Trophoblast cell (in vitro differentiated cells and primary cell): ENCODE measurements at regions not wholly inside any gene's neighbourhood (a gene's known extent, or its start where the extent isn't known, plus 50 kb on each side); places are given as distances from the start of the nearest gene placed in this dataset.

ENCODE experiments used
- DNase-seq, 2 donors: peaks; one replicate each; pipeline ENCODE4 v3.0.0-alpha.2; 2016
- H2AFZ ChIP-seq: 2 replicates; pipeline ENCODE4 v1.6.1; 2013; ENCODE audit warnings: low read length, moderate library complexity, mild to moderate bottlenecking; ENCODE audit not compliant: insufficient read depth, poor library complexity
- H2AK5ac ChIP-seq: 2 replicates; pipeline ENCODE4 v1.6.1; 2013; ENCODE audit warnings: mild to moderate bottlenecking, low read length
- H2BK120ac ChIP-seq: 2 replicates; pipeline ENCODE4 v1.6.1; 2013; ENCODE audit warnings: low read length, mild to moderate bottlenecking, moderate library complexity; ENCODE audit not compliant: insufficient read depth, poor library complexity
- H2BK12ac ChIP-seq: 2 replicates; pipeline ENCODE4 v1.6.1; 2013; ENCODE audit warnings: mild to moderate bottlenecking, low read length, moderate library complexity
- H2BK5ac ChIP-seq: 2 replicates; pipeline ENCODE4 v1.6.1; 2013; ENCODE audit warnings: low read length, low read depth, moderate library complexity, mild to moderate bottlenecking; ENCODE audit not compliant: poor library complexity
- H3K14ac ChIP-seq: 2 replicates; pipeline ENCODE4 v1.6.1; 2013; ENCODE audit warnings: mild to moderate bottlenecking, low read length
- H3K18ac ChIP-seq: 2 replicates; pipeline ENCODE4 v1.6.1; 2013; ENCODE audit warnings: mild to moderate bottlenecking, low read length
- H3K23ac ChIP-seq: 2 replicates; pipeline ENCODE4 v1.6.1; 2013; ENCODE audit warnings: low read length
- H3K27ac ChIP-seq: 2 replicates; pipeline ENCODE4 v1.5.1; 2013; ENCODE audit warnings: low read depth, mild to moderate bottlenecking, inconsistent platforms, low read length, moderate library complexity
- H3K27me3 ChIP-seq: 2 replicates; pipeline ENCODE4 v1.6.1; 2013; ENCODE audit warnings: inconsistent platforms, mild to moderate bottlenecking, low read length, moderate library complexity; ENCODE audit not compliant: insufficient read depth
- H3K36me3 ChIP-seq, 2 experiments: 1 replicate in 1 of 2; 2 replicates in 1 of 2; pipeline ENCODE4 v1.6.1; 2013; ENCODE audit warnings: low read length in 2 of 2, mild to moderate bottlenecking in 2 of 2, moderate library complexity in 1 of 2; ENCODE audit not compliant: insufficient read depth in 2 of 2, control insufficient read depth in 1 of 2
- H3K4ac ChIP-seq: 2 replicates; pipeline ENCODE4 v1.6.1; 2013; ENCODE audit warnings: low read depth, mild to moderate bottlenecking, low read length, moderate library complexity
- H3K4me1 ChIP-seq, 2 experiments: 1 replicate in 1 of 2; 2 replicates in 1 of 2; pipeline ENCODE4 v1.6.1; 2013; ENCODE audit warnings: low read length in 2 of 2, mild to moderate bottlenecking in 2 of 2, moderate library complexity in 1 of 2; ENCODE audit not compliant: insufficient read depth in 2 of 2, control insufficient read depth in 1 of 2
- H3K4me2 ChIP-seq: 2 replicates; pipeline ENCODE4 v1.6.1; 2013; ENCODE audit warnings: inconsistent platforms, mild to moderate bottlenecking, low read length, moderate library complexity
- H3K4me3 ChIP-seq: 2 replicates; pipeline ENCODE4 v1.5.1; 2013; ENCODE audit warnings: mild to moderate bottlenecking, low read depth, low read length, inconsistent platforms
- H3K79me1 ChIP-seq: one replicate; pipeline ENCODE4 v1.6.1; 2013; ENCODE audit warnings: low read length
- H3K79me2 ChIP-seq: 2 replicates; pipeline ENCODE4 v1.6.1; 2013; ENCODE audit warnings: low read length, mild to moderate bottlenecking; ENCODE audit not compliant: control insufficient read depth, insufficient read depth, poor library complexity
- H3K9ac ChIP-seq: 2 replicates; pipeline ENCODE4 v1.6.1; 2013; ENCODE audit warnings: mild to moderate bottlenecking, low read length
- H3K9me3 ChIP-seq: 2 replicates; pipeline ENCODE4 v1.6.1; 2013; ENCODE audit warnings: low read depth, mild to moderate bottlenecking, control low read depth, inconsistent platforms, low read length; ENCODE audit not compliant: insufficient read depth
- H4K12ac ChIP-seq: 2 replicates; pipeline ENCODE4 v1.6.1; 2013; ENCODE audit warnings: low read depth, mild to moderate bottlenecking, low read length, moderate library complexity
- H4K8ac ChIP-seq: 2 replicates; pipeline ENCODE4 v1.6.1; 2013; ENCODE audit warnings: low read depth, mild to moderate bottlenecking, low read length, moderate library complexity
- H4K91ac ChIP-seq: one replicate; pipeline ENCODE4 v1.6.1; 2013; ENCODE audit warnings: low read depth, mild to moderate bottlenecking, low read length, moderate library complexity
- WGBS: extraction: QIAGEN DNeasy Blood & Tissue Kit; methylation state at CpG from one replicate; pipeline ENCODE4 v1.1.7; 2013; ENCODE audit warnings: missing lambda C conversion rate; ENCODE audit not compliant: insufficient read length, insufficient coverage; ENCODE audit errors: extremely low coverage; 5-methylcytosine and 5-hydroxymethylcytosine counted together

DNA sequence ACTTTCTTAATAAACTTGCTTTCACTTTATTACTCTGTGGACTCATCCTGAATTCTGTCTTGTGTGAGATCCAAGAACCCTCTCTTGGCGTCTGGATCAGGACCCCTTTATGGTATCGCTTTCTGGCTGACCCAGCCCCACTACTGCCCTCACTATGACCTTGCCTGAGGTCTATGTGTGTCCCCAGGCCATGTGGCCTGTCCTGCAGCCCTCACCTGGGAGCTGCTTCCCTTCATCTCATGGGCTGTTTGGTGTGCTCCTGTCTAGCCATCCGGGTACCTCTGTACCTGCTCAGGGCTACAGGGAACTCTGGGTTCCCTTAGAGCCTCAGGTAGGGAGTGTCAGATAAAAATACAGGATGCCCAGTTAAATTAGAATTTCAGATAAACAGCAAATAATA is 94.5 kb downstream of the SCP2D1 start:
- Histone ChIP-seq H4K91ac (no peak overlapping the region), H3K4ac (no peak overlapping the region), H2BK12ac (no peak overlapping the region), H2AFZ (no peak overlapping the region), H3K27me3 (no peaks in the 10 kb centered on the region), H4K8ac (no peak overlapping the region), H2AK5ac (no peak overlapping the region), H3K36me3 (no peaks in the 10 kb centered on the region), H3K79me1 (no peaks in the 10 kb centered on the region), H3K18ac (no peak overlapping the region), H3K4me3 (no peak overlapping the region), H3K79me2 (no peaks in the 10 kb centered on the region), H2BK5ac (no peak overlapping the region), H3K9me3 (no peaks in the 10 kb centered on the region), H3K23ac (no peak overlapping the region), H3K27ac (no peak overlapping the region), H4K12ac (no peak overlapping the region), H3K4me2 (no peak overlapping the region), H2BK120ac (no peak overlapping the region), H3K14ac (no peak overlapping the region), H3K4me1 (no peaks in the 10 kb centered on the region), H3K9ac (no peak overlapping the region)
- DNase-seq, result no peak
- no CpG with 5 or more reads among the region's 3 CpGs for WGBS

GRCh38 chr20:18909254-18909653 is 95.7 kb downstream of the SCP2D1 start:
- Histone ChIP-seq H3K4ac (no peak overlapping the region), H3K36me3 (no peaks in the 10 kb centered on the region), H2AFZ (no peak overlapping the region), H3K23ac (no peak overlapping the region), H3K4me3 (no peak overlapping the region), H3K9ac (no peak overlapping the region), H3K18ac (no peak overlapping the region), H2BK120ac (no peak overlapping the region), H2BK12ac (no peak overlapping the region), H3K27ac (no peak overlapping the region), H2AK5ac (no peak overlapping the region), H3K4me2 (no peak overlapping the region), H3K9me3 (no peaks in the 10 kb centered on the region), H3K27me3 (no peaks in the 10 kb centered on the region), H2BK5ac (no peak overlapping the region), H3K79me1 (no peaks in the 10 kb centered on the region), H3K4me1 (no peaks in the 10 kb centered on the region), H4K91ac (no peak overlapping the region), H4K8ac (no peak overlapping the region), H3K79me2 (no peaks in the 10 kb centered on the region), H4K12ac (no peak overlapping the region), H3K14ac (no peak overlapping the region)
- DNase-seq, result no peak

- no peak overlapping the region for H3K9ac ChIP-seq
- no peaks in the 10 kb centered on the region for H3K4me1 ChIP-seq
- no peaks in the 10 kb centered on the region for H3K27me3 ChIP-seq
- no peaks in the 10 kb centered on the region for H3K79me2 ChIP-seq
- no peak overlapping the region for H2AFZ ChIP-seq
- H3K4me2 ChIP-seq, result no peak overlapping the region
- no peak overlapping the region for H4K91ac ChIP-seq
- no peak overlapping the region for H3K27ac ChIP-seq
- no peak overlapping the region for H3K18ac ChIP-seq
- H2BK5ac ChIP-seq, result no peak overlapping the region
- DNase-seq, result no peak
- no peak overlapping the region for H3K4me3 ChIP-seq
- no peaks in the 10 kb centered on the region for H3K36me3 ChIP-seq
- H3K23ac ChIP-seq, result no peak overlapping the region
- H3K4ac ChIP-seq, result no peak overlapping the region
- no peak overlapping the region for H3K14ac ChIP-seq
- H3K79me1 ChIP-seq, result no peaks in the 10 kb centered on the region
- no peak overlapping the region for H4K12ac ChIP-seq
- no peak overlapping the region for H4K8ac ChIP-seq
- H3K9me3 ChIP-seq, result no peaks in the 10 kb centered on the region
- no peak overlapping the region for H2BK12ac ChIP-seq
- no CpG with 5 or more reads among the region's 1 CpG for WGBS
- no peak overlapping the region for H2BK120ac ChIP-seq
- H2AK5ac ChIP-seq, result no peak overlapping the region
Measured at GRCh38 chr20:18913701-18914100, 100.1 kb downstream of the SCP2D1 start.

DNA sequence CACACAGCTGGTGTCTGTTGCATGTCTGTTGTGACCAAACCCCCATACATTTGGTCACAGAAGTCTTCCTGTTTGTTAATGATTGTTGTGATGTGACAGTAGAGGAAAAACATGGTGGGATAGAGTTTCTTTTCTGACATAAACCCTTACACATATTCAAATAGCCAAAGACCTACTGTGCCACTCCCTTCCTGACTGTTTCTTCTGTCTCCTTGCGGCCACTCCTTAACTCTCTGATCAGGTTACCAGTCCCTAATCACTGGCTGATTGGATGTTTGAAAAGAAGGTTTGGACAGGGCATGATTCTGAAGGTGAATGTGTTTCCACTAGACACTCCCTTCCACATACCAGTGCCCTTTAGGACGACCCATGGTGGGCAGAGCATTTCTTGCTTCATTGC is 101.2 kb downstream of the SCP2D1 start:
- Histone ChIP-seq H2AFZ (no peak overlapping the region), H3K79me1 (no peaks in the 10 kb centered on the region), H3K9ac (no peak overlapping the region), H2BK120ac (no peak overlapping the region), H4K12ac (no peak overlapping the region), H3K14ac (no peak overlapping the region), H3K27ac (no peak overlapping the region), H3K18ac (no peak overlapping the region), H2BK12ac (no peak overlapping the region), H3K4me2 (no peak overlapping the region), H2AK5ac (no peak overlapping the region), H3K36me3 (no peaks in the 10 kb centered on the region), H4K91ac (no peak overlapping the region), H3K4ac (no peak overlapping the region), H3K79me2 (no peaks in the 10 kb centered on the region), H2BK5ac (no peak overlapping the region), H3K27me3 (no peaks in the 10 kb centered on the region), H3K9me3 (no peaks in the 10 kb centered on the region), H3K4me3 (no peak overlapping the region), H3K23ac (no peak overlapping the region), H4K8ac (no peak overlapping the region), H3K4me1 (no peaks in the 10 kb centered on the region)
- no CpG with 5 or more reads among the region's 2 CpGs for WGBS
- DNase-seq, result no peak
